A549 (cell line): ENCODE measurements at regions not wholly inside any gene's neighbourhood (a gene's known extent, or its start where the extent isn't known, plus 50 kb on each side); places are given as distances from the start of the nearest gene placed in this dataset.

Experiments
- ATAC-seq, 2 experiments: fragments of 200-7000 bp in 1 of 2; fragments of >200 bp in 1 of 2; cut with Nextera tagmentation in 1 of 2; cut with Tn5 transposase in 1 of 2; 3 replicates each; pipeline versions ENCODE4 v1.8.0 to v1.9.1; 2018 to 2020; ENCODE audit warnings: mild to moderate bottlenecking in 1 of 2, moderate library complexity in 1 of 2
- CTCF ChIA-PET: fragments of 300-600 bp; sonication (Branson Sonifier 250); formaldehyde crosslinking; extraction: SDS; loops from one replicate; lab custom pipeline; 2021; ENCODE audit warnings: antibody characterized with exemption, inconsistent platforms; lab: Yijun Ruan, JAX
- POLR2A ChIA-PET: fragments of 350-600 bp; formaldehyde crosslinking; extraction: SDS; loops from one replicate; lab custom pipeline; 2021; ENCODE audit warnings: antibody characterized with exemption, inconsistent platforms; lab: Yijun Ruan, JAX
- DNase-seq, 2 experiments: peaks; one replicate each; pipeline versions ENCODE4 v3.0.0 to v3.0.0-alpha.2; 2011 to 2016; ENCODE audit warnings: low read depth in 1 of 2, low spot score in 1 of 2
- FAIRE-seq: peaks from 2 replicates; lab custom pipeline; 2011; peaks lifted over from hg19 to GRCh38; lab: Jason Lieb, UNC
- H3K27ac ChIP-seq, 2 experiments: fragments of >200 bp; sonication (Bioruptor Twin); formaldehyde crosslinking; 3 replicates each; pipeline ENCODE4 v1.5.1; 2016 to 2017
- H3K4me1 ChIP-seq: fragments of >200 bp; sonication (Bioruptor Twin); formaldehyde crosslinking; 3 replicates; pipeline ENCODE4 v1.6.1; 2016
- H3K4me2 ChIP-seq: fragments of >200 bp; sonication (Bioruptor Twin); formaldehyde crosslinking; 3 replicates; pipeline ENCODE4 v1.6.1; 2016
- H3K4me3 ChIP-seq: fragments of >200 bp; sonication (Bioruptor Twin); formaldehyde crosslinking; 3 replicates; pipeline ENCODE4 v1.5.1; 2016
- H3K9me3 ChIP-seq: fragments of >200 bp; sonication (Bioruptor Twin); formaldehyde crosslinking; 3 replicates; pipeline ENCODE4 v1.6.1; 2016
- CBX2 ChIP-seq: fragments of 200-600 bp; sonication (generic); IDR thresholded peaks from 2 replicates; pipeline ENCODE4 v1.6.1; 2016; ENCODE audit warnings: low read depth, mild to moderate bottlenecking, borderline replicate concordance
- CBX8 ChIP-seq: fragments of 200-600 bp; sonication (generic); IDR thresholded peaks from 2 replicates; pipeline ENCODE4 v1.6.1; 2016
- CEBPB ChIP-seq, 2 experiments: fragments of >200 bp in 1 of 2; sonication (Bioruptor Twin) in 1 of 2; formaldehyde crosslinking in 1 of 2; IDR thresholded peaks; 2 replicates each; pipeline ENCODE4 v1.6.1; 2012 to 2016
- EHF ChIP-seq: fragments of 250-450 bp; sonication (Bioruptor Pico); IDR thresholded peaks from 2 replicates; pipeline ENCODE4 v1.5.0; 2020; ENCODE audit warnings: mild to moderate bottlenecking
- ELK1 ChIP-seq: fragments of 150-350 bp; IDR thresholded peaks from 2 replicates; pipeline ENCODE4 v1.6.1; 2014; ENCODE audit warnings: low read depth, mild to moderate bottlenecking, low read length
- HEYL ChIP-seq: fragments of 250-450 bp; sonication (Bioruptor Pico); IDR thresholded peaks from 2 replicates; pipeline ENCODE4 v1.8.0; 2021; ENCODE audit warnings: mild to moderate bottlenecking, moderate library complexity
- HMGXB4 ChIP-seq: fragments of 250-450 bp; sonication (Bioruptor Pico); IDR thresholded peaks from 2 replicates; pipeline ENCODE4 v1.5.0; 2021; ENCODE audit warnings: mild to moderate bottlenecking, moderate library complexity, borderline replicate concordance
- HOXB13 ChIP-seq: fragments of 250-450 bp; sonication (Bioruptor Pico); IDR thresholded peaks from 2 replicates; pipeline ENCODE4 v1.5.0; 2020; ENCODE audit warnings: low read depth, mild to moderate bottlenecking, moderate library complexity
- JUNB ChIP-seq: fragments of >200 bp; sonication (Bioruptor Twin); formaldehyde crosslinking; IDR thresholded peaks from 2 replicates; pipeline ENCODE4 v1.6.1; 2016
- NPAS2 ChIP-seq: fragments of 250-450 bp; sonication (Bioruptor Pico); IDR thresholded peaks from 2 replicates; pipeline ENCODE4 v1.8.0; 2022; ENCODE audit warnings: mild to moderate bottlenecking, moderate library complexity, borderline replicate concordance
- PBX3 ChIP-seq: IDR thresholded peaks from 2 replicates; pipeline ENCODE4 v1.6.1; 2012
- POLR2AphosphoS2 ChIP-seq: conservative IDR thresholded peaks from 2 replicates; pipeline ENCODE4 v1.6.1; 2012; ENCODE audit warnings: low read length, improper control_type of control experiment, inconsistent platforms
- RARB ChIP-seq: fragments of 250-450 bp; sonication (Bioruptor Pico); IDR thresholded peaks from 2 replicates; pipeline ENCODE4 v1.8.0; 2021; ENCODE audit warnings: mild to moderate bottlenecking, moderate library complexity
- RCOR1 ChIP-seq: fragments of 150-350 bp; IDR thresholded peaks from 2 replicates; pipeline ENCODE4 v1.6.1; 2014; ENCODE audit warnings: antibody characterized with exemption, low read length, low read depth
- RNF2 ChIP-seq: fragments of 200-600 bp; sonication (generic); IDR thresholded peaks from 2 replicates; pipeline ENCODE4 v1.6.1; 2016; ENCODE audit warnings: low read depth, mild to moderate bottlenecking, antibody characterized with exemption, moderate library complexity, borderline replicate concordance
- SREBF2 ChIP-seq: fragments of 450-650 bp; IDR thresholded peaks from 2 replicates; pipeline ENCODE4 v1.6.1; 2014; ENCODE audit warnings: mild to moderate bottlenecking, moderate library complexity
- WGBS: methylation state at CpG from one replicate; pipeline ENCODE4 v1.1.6; 2017; ENCODE audit errors: missing lambda C conversion rate; 5-methylcytosine and 5-hydroxymethylcytosine counted together
- TF ChIP-seq, protein P1 (sequence below): fragments of 450-650 bp; IDR thresholded peaks from 2 replicates; pipeline ENCODE4 v1.6.1; 2014; ENCODE audit warnings: antibody characterized with exemption
- TF ChIP-seq, protein P2 (sequence below): fragments of >200 bp; sonication (Bioruptor Twin); formaldehyde crosslinking; IDR thresholded peaks from 3 replicates; pipeline ENCODE4 v1.6.1; 2016

DNA sequence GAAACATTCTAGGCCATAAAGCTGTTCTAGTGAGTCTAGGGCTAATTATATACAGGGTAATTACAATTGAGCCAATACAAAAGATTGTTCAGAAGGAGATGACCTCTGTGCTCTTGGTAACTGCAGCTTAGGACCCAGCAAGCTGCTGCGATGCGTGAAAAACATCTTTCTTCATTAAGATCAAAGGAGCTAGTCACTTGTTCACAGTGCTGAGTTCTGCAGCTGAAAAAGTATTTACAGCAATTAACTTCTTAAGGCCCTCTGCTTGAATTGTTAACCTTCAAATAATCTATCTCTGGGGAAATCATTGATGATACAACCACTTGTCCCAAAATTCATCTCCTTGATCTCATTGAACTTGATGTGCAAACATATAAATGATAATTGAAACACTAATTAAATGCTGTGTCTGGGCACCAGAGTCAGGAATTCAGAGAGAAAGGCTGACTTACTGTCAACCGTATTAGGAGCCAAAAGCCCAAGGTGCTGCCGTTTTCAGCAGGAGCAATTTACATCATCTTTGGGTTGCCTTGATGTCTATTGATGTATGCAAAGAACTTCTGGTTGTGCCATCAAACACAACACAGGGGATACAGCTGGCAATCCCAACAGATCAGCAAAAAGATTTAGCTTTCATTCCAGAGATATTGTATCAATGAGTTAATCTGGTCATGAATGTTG lies 213.0 kb downstream of the NECTIN3 start:
- Histone ChIP-seq H3K4me2 (no peak overlapping the region), H3K4me1 (no peaks in the 10 kb centered on the region), H3K27ac (no peak overlapping the region), H3K9me3 (no peaks in the 10 kb centered on the region), H3K4me3 (no peak overlapping the region)
- whole genome bisulfite sequencing, result 86% methylated on average over 4 of the region's 4 CpGs
- ChIA-PET POLR2A (no interaction called here), CTCF (interaction anchor here (1.5 kb wide), 1 partner anchor 12 kb away, joined by 7 read pairs; no protein-coding TSS in a partner anchor)
- FAIRE-seq, result no peak
- no peak for ATAC-seq
- TF ChIP-seq RNF2 (no peak), POLR2AphosphoS2 (no peak), HOXB13 (no peak), CBX2 (no peak), ELK1 (no peak), HMGXB4 (CRISPR knock-in tag) (no peak), EHF (CRISPR knock-in tag) (no peak), CEBPB (IDR thresholded peaks at IDR 0.05) (no peak), SREBF2 (no peak), RCOR1 (no peak), NPAS2 (CRISPR knock-in tag) (no peak), CBX8 (no peak), HEYL (CRISPR knock-in tag) (no peak)
- TF ChIP-seq, protein P1, sequence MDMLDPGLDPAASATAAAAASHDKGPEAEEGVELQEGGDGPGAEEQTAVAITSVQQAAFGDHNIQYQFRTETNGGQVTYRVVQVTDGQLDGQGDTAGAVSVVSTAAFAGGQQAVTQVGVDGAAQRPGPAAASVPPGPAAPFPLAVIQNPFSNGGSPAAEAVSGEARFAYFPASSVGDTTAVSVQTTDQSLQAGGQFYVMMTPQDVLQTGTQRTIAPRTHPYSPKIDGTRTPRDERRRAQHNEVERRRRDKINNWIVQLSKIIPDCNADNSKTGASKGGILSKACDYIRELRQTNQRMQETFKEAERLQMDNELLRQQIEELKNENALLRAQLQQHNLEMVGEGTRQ, result no peak
- TF ChIP-seq, protein P2, sequence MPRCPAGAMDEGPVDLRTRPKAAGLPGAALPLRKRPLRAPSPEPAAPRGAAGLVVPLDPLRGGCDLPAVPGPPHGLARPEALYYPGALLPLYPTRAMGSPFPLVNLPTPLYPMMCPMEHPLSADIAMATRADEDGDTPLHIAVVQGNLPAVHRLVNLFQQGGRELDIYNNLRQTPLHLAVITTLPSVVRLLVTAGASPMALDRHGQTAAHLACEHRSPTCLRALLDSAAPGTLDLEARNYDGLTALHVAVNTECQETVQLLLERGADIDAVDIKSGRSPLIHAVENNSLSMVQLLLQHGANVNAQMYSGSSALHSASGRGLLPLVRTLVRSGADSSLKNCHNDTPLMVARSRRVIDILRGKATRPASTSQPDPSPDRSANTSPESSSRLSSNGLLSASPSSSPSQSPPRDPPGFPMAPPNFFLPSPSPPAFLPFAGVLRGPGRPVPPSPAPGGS, result no peak
- no peak for DNase-seq

DNA sequence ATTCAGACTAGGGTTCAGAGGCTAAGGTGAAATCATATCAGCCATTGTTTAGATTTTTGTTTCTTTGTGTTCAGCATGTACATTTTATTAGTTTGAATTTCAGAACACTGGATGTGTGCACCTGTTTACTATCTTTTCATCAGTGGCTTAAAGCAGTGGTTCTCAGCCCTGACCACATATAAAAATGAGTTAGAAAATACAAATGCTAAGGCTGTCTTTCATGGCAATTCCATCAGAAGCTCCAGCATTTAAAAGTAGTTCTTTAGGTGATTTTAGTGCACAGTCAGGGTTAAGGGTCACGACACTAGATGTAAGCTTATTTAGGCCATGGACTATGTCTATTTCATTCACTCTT lies 213.5 kb downstream of the NECTIN3 start:
- H3K9me3 ChIP-seq, result no peaks in the 10 kb centered on the region
- no peak overlapping the region for H3K4me3 ChIP-seq
- DNase-seq (no peak), FAIRE-seq (no peak), ATAC-seq (no peak)
- H3K4me2 ChIP-seq, result no peak overlapping the region
- H3K4me1 ChIP-seq, result no peaks in the 10 kb centered on the region
- ChIA-PET CTCF (interaction anchor here (1.5 kb wide), 1 partner anchor 13 kb away, joined by 7 read pairs; no protein-coding TSS in a partner anchor), POLR2A (no interaction called here)
- TF ChIP-seq HEYL (CRISPR knock-in tag) (no peak), RARB (no peak), EHF (CRISPR knock-in tag) (no peak), PBX3 (no peak), JUNB (no peak)
- TF ChIP-seq, protein P2, result no peak
- no peak overlapping the region for H3K27ac ChIP-seq
- WGBS, result 9% methylated on average over 1 of the region's 1 CpG
